CD14-positive monocyte (primary cell): ENCODE measurements at regions not wholly inside any gene's neighbourhood (a gene's known extent, or its start where the extent isn't known, plus 50 kb on each side); places are given as distances from the start of the nearest gene placed in this dataset.
"Not testable (repeated sequence)": the region's sequence is repeated elsewhere in the genome, so short reads cannot be mapped to it uniquely, and the experiment has no call there.

Experiments
- DNase-seq, 3 donors: peaks; one replicate each; pipeline ENCODE4 v3.0.0-alpha.2; 2011 to 2022
- H2AFZ ChIP-seq: 2 replicates; pipeline ENCODE4 v1.6.0; 2012; ENCODE audit warnings: mild to moderate bottlenecking, low read depth, low read length, inconsistent platforms; ENCODE audit not compliant: insufficient read depth, poor library complexity, severe bottlenecking
- H3K27ac ChIP-seq, 2 donors: 1 replicate in 1 of 2; 2 replicates in 1 of 2; pipeline ENCODE4 v1.5.1; 2012 to 2013; ENCODE audit warnings: low read length in 2 of 2, control low read depth in 1 of 2, inconsistent platforms in 1 of 2, low read depth in 1 of 2, mild to moderate bottlenecking in 1 of 2
- H3K27me3 ChIP-seq, 2 donors: one replicate each; pipeline versions ENCODE4 v1.6.0 to v1.6.1; 2011 to 2013; ENCODE audit warnings: low read length in 2 of 2; ENCODE audit not compliant: control insufficient read depth in 2 of 2, insufficient read depth in 2 of 2
- H3K36me3 ChIP-seq, 2 donors: replicated peaks in 1 of 2; 1 replicate in 1 of 2; 2 replicates in 1 of 2; pipeline versions ENCODE4 v1.5.1 to v1.6.1; 2012 to 2013; ENCODE audit warnings: low read length in 2 of 2, control low read depth in 1 of 2, inconsistent platforms in 1 of 2, mild to moderate bottlenecking in 1 of 2; ENCODE audit not compliant: insufficient read depth in 2 of 2, control insufficient read depth in 1 of 2
- H3K4me1 ChIP-seq, 2 donors: 1 replicate in 1 of 2; 2 replicates in 1 of 2; pipeline versions ENCODE4 v1.5.1 to v1.6.1; 2012 to 2013; ENCODE audit warnings: low read length in 2 of 2, control low read depth in 1 of 2, inconsistent platforms in 1 of 2, mild to moderate bottlenecking in 1 of 2, moderate library complexity in 1 of 2; ENCODE audit not compliant: insufficient read depth in 2 of 2, control insufficient read depth in 1 of 2
- H3K4me2 ChIP-seq: replicated peaks from 2 replicates; pipeline ENCODE3; 2012; ENCODE audit warnings: low read length, moderate library complexity, mild to moderate bottlenecking; ENCODE audit not compliant: poor library complexity, severe bottlenecking; ENCODE audit errors: extremely low read depth
- H3K4me3 ChIP-seq, 3 experiments: fragments of 200-600 bp in 1 of 3; sonication (generic) in 1 of 3; replicated peaks in 1 of 3; 1 replicate in 2 of 3; 2 replicates in 1 of 3; pipeline ENCODE4 v1.5.1; 2011 to 2013; ENCODE audit warnings: low read length in 3 of 3, mild to moderate bottlenecking in 3 of 3, control low read depth in 2 of 3, low read depth in 2 of 3, inconsistent platforms in 1 of 3, moderate library complexity in 1 of 3
- H3K79me2 ChIP-seq: 2 replicates; pipeline ENCODE4 v1.6.0; 2012; ENCODE audit warnings: mild to moderate bottlenecking, control low read depth, inconsistent platforms, low read length, moderate library complexity; ENCODE audit not compliant: insufficient read depth
- H3K9ac ChIP-seq: 2 replicates; pipeline ENCODE4 v1.6.0; 2017; ENCODE audit warnings: low read length, mild to moderate bottlenecking; ENCODE audit not compliant: insufficient read depth, poor library complexity, severe bottlenecking
- H3K9me3 ChIP-seq, 2 donors: replicated peaks in 1 of 2; 1 replicate in 1 of 2; 2 replicates in 1 of 2; pipeline versions ENCODE4 v1.5.1 to v1.6.1; 2012 to 2013; ENCODE audit warnings: low read length in 2 of 2, control low read depth in 1 of 2; ENCODE audit not compliant: control insufficient read depth in 1 of 2, insufficient read depth in 1 of 2
- H4K20me1 ChIP-seq: 2 replicates; pipeline ENCODE4 v1.6.0; 2012; ENCODE audit warnings: mild to moderate bottlenecking, low read length, control low read depth, moderate library complexity; ENCODE audit not compliant: insufficient read depth
- H3K27ac Mint-ChIP-seq, 7 donors: one replicate each; pipeline ENCODE4 v1.8.0; 2020; ENCODE audit warnings: mild to moderate bottlenecking in 7 of 7, mixed read lengths in 7 of 7, moderate library complexity in 6 of 7, inconsistent platforms in 2 of 7
- H3K27me3 Mint-ChIP-seq, 3 donors: one replicate each; pipeline ENCODE4 v1.8.0; 2021 to 2022; ENCODE audit warnings: low read depth in 3 of 3, mild to moderate bottlenecking in 3 of 3, mixed read lengths in 3 of 3, moderate library complexity in 3 of 3, inconsistent platforms in 1 of 3
- H3K36me3 Mint-ChIP-seq, 2 donors: one replicate each; pipeline ENCODE4 v1.8.0; 2020; ENCODE audit warnings: mixed read lengths in 2 of 2, inconsistent platforms in 1 of 2, mild to moderate bottlenecking in 1 of 2
- H3K4me1 Mint-ChIP-seq: one replicate; pipeline ENCODE4 v1.8.0; 2020; ENCODE audit warnings: mild to moderate bottlenecking, mixed read lengths
- H3K4me3 Mint-ChIP-seq, 2 donors: one replicate each; pipeline ENCODE4 v1.8.0; 2020; ENCODE audit warnings: mild to moderate bottlenecking in 2 of 2, mixed read lengths in 2 of 2, moderate library complexity in 1 of 2
- H3K9me3 Mint-ChIP-seq, 7 donors: one replicate each; pipeline ENCODE4 v1.8.0; 2020 to 2022; ENCODE audit warnings: mixed read lengths in 7 of 7, mild to moderate bottlenecking in 6 of 7, moderate library complexity in 6 of 7, inconsistent platforms in 2 of 7
- CTCF ChIP-seq: fragments of 200-600 bp; IDR thresholded peaks from one replicate; pipeline ENCODE4 v1.8.0; 2022; ENCODE audit warnings: antibody characterized with exemption, mild to moderate bottlenecking
- WGBS: methylation state at CpG from one replicate; pipeline ENCODE4 v1.1.5; 2013; ENCODE audit warnings: missing lambda C conversion rate; ENCODE audit not compliant: insufficient coverage; 5-methylcytosine and 5-hydroxymethylcytosine counted together
- intact Hi-C, 2 donors: fragments of 100-400 bp; cut with micrococcal nuclease; formaldehyde crosslinking; loops; one replicate each; pipeline versions ENCODE4 v1.15.0 to v1.15.1; 2023

GRCh38 chr6:144921206-144921975 is 636.3 kb downstream of the UTRN start:
- no peak overlapping the region for H3K4me2 ChIP-seq
- no peaks in the 10 kb centered on the region for H3K9me3 ChIP-seq
- Mint-ChIP-seq H3K4me1 (peaks cover 2% of the 10 kb centered on the region), H3K4me3 (no peak overlapping the region), H3K27ac (no peak overlapping the region), H3K9me3 (peaks cover 0 to 6% (median 3%) of the 10 kb centered on the region in 7 donors), H3K36me3 (no peaks in the 10 kb centered on the region), H3K27me3 (peaks cover 0 to 5% (median 0%) of the 10 kb centered on the region in 3 donors)
- H4K20me1 ChIP-seq = no peaks in the 10 kb centered on the region
- no peak overlapping the region for H3K27ac ChIP-seq
- no peaks in the 10 kb centered on the region for H3K4me1 ChIP-seq
- H3K27me3 ChIP-seq = no peaks in the 10 kb centered on the region
- no peak overlapping the region for H3K4me3 ChIP-seq
- DNase-seq = no peak
- intact Hi-C loops = no loop called here
- H2AFZ ChIP-seq = no peak overlapping the region
- H3K9ac ChIP-seq = no peak overlapping the region
- 97% methylated on average over 4 of the region's 6 CpGs for whole genome bisulfite sequencing
- no peaks in the 10 kb centered on the region for H3K79me2 ChIP-seq
- no peak for TF ChIP-seq CTCF
- no peaks in the 10 kb centered on the region for H3K36me3 ChIP-seq

- no peaks in the 10 kb centered on the region for H3K36me3 ChIP-seq
- Mint-ChIP-seq H3K4me3 (no peak overlapping the region), H3K27me3 (peaks cover 0 to 5% (median 0%) of the 10 kb centered on the region in 3 donors), H3K9me3 (peaks cover 0 to 6% (median 3%) of the 10 kb centered on the region in 7 donors), H3K4me1 (peaks cover 2% of the 10 kb centered on the region), H3K27ac (peak overlapping the region in 1 of 7 donors; percentile 14), H3K36me3 (no peaks in the 10 kb centered on the region)
- H3K9ac ChIP-seq = no peak overlapping the region
- no peak overlapping the region for H3K27ac ChIP-seq
- H3K27me3 ChIP-seq = no peaks in the 10 kb centered on the region
- H3K4me2 ChIP-seq = no peak overlapping the region
- 100% methylated on average over 1 of the region's 3 CpGs for WGBS
- no peak for DNase-seq
- no peaks in the 10 kb centered on the region for H3K4me1 ChIP-seq
- intact Hi-C loops = no loop called here
- no peaks in the 10 kb centered on the region for H4K20me1 ChIP-seq
- no peak for TF ChIP-seq CTCF
- no peak overlapping the region for H3K4me3 ChIP-seq
- H2AFZ ChIP-seq = no peak overlapping the region
- H3K9me3 ChIP-seq = no peaks in the 10 kb centered on the region
- H3K79me2 ChIP-seq = no peaks in the 10 kb centered on the region
Observed at GRCh38 chr6:144922120-144922722, 637.1 kb downstream of the UTRN start.

- H3K79me2 ChIP-seq, H3K4me1 Mint-ChIP-seq, H3K27ac ChIP-seq, H3K4me3 ChIP-seq, DNase-seq, H3K27me3 Mint-ChIP-seq, H3K27ac Mint-ChIP-seq, H3K4me1 ChIP-seq, H3K9me3 Mint-ChIP-seq, H3K9me3 ChIP-seq, H3K4me3 Mint-ChIP-seq, H4K20me1 ChIP-seq, H3K4me2 ChIP-seq, H3K9ac ChIP-seq, H3K27me3 ChIP-seq, H3K36me3 ChIP-seq, intact Hi-C loops, H3K36me3 Mint-ChIP-seq, H2AFZ ChIP-seq: not testable (repeated sequence)
- no CpG with 5 or more reads among the region's 5 CpGs for WGBS
Observed at GRCh38 chr6:144922771-144923490, 637.8 kb downstream of the UTRN start.
